Daoy (cell line): ENCODE measurements at regions not wholly inside any gene's neighbourhood (a gene's known extent, or its start where the extent isn't known, plus 50 kb on each side); places are given as distances from the start of the nearest gene placed in this dataset.
"Not testable (repeated sequence)": the region's sequence is repeated elsewhere in the genome, so short reads cannot be mapped to it uniquely, and the experiment has no call there.

Experiments
- DNase-seq: peaks from one replicate; pipeline ENCODE4 v3.0.0-alpha.2; 2015; ENCODE audit warnings: low read depth

DNA sequence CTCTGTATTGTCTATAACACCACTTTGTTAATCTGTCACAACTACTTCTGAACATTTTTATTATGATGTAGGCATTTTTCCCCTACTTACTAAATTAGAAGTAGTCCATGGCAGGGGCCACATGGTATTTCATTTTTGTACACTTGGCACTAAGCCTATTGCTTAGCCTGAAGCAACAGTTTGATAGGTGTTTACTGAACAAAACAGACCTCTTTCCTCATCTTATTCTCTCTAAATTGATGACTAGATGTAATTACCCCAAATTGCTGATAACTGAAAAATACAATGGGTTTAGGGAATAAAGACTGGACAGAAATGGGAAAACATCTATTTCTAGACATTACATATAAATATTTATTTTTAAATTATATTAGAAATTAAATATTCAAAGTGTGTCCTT, 633.8 kb downstream of the SLCO4C1 start:
- no peak for DNase-seq

DNA sequence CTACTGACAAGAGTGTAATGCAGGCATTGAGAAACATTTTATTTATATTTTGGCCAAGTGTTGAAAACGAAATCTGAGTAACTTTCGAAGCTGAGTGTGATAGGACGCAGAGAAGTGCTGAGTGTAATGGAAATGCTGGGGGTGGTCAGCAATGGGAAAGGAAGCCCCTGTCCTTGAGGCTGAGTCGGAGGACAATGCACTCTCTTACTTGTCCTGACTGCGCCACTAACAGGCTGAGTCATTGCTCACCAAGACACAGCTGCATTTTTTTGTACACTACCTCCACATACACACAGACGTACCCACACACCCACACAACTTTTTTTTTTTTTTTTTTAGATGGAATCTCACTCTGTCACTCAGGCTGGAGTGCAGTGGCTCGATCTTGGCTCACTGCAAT, 637.7 kb downstream of the SLCO4C1 start:
- DNase-seq: no peak

DNA sequence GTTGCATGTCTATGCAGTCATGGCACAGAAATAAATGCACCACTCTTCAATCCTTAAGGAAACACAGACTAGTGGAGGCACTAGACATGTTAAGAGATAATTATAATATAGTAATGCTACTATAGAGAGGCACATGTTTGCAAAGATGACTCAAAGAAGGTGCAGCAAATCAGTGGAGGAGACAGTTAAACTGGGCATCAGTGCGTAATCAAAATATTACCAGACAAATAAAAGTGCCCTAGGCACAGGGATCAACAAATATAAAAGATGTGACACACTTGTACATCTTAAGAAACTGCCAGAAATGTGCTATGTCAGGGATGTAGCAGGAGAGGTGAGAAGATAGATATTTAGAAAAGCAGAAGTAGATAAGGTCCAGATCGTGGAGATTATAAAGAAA, 642.1 kb downstream of the SLCO4C1 start:
- no peak for DNase-seq

DNA sequence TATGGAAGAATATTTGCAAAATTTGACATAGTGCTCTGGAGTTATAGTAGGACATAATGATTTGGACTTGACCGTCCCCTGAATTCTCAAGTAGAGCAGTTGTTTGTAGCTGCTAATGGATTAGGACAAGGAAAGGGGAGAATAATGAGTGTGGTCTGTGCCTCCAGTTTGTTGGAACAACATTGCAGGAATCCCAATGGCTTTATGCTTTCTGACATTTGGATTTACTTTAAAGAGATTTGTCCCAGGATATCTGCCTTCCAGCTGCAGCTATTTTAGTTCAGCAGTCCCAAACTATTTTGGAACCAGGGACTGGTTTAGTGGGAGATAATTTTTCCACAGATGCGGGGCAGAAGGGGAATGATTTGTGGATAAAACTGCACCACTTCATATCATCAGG, 648.2 kb downstream of the SLCO4C1 start:
- no peak for DNase-seq

DNA sequence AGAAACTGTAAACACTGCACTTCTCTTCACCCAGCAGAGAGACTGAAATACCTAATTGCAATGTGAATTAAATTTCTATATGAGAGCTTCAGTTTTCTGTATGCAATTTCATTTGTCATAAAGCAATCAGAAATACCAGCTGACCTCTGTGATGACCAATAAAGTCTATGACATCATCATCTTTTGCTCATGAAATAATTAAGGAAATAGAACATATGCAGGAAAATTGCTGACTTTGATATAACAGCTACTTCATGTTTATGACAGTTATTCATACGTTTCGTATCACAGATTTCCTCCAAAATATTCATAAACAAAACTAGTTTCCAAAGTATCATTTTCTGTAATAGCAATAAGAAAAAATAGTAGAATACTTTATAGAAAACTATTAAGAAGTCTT, 652.3 kb downstream of the SLCO4C1 start:
- DNase-seq: no peak

DNA sequence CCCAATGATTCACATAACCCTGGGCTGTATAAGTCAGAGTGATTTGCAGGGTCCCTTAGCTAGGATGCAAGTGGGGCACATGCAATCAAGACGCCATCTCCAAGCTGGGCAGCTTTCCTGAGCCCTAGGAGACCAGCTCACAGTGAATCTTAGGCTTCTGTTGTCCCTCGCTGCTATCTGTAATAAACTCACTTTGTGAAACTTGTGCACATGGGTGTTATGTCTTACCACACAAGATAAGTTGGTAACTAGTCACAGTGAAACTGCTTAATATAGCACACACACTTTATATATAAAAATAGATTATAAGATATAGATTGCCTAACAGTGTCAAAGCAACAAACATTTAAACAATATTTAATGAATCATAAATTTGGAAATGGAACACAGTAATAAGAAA, 658.5 kb downstream of the SLCO4C1 start:
- DNase-seq: no peak

DNA sequence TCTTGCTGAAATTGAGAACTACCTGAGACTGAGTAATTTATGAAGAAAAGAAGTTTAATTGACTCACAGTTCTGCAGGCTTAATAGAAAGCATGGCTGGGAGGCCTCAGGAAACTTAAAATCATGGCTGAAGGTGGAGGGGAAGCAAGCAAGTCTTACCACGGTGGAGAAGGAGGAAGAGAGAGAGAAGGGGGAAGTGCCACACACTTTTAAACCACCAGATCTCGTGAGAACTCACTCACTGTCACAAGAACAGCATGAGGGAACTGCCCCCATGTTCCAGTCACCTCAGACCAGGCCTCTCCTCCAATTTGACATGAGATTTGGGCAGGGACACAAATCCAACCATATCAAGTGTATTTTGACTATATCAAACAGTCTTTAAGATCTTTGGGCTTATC, 668.3 kb downstream of the SLCO4C1 start:
- DNase-seq: not testable (repeated sequence)

DNA sequence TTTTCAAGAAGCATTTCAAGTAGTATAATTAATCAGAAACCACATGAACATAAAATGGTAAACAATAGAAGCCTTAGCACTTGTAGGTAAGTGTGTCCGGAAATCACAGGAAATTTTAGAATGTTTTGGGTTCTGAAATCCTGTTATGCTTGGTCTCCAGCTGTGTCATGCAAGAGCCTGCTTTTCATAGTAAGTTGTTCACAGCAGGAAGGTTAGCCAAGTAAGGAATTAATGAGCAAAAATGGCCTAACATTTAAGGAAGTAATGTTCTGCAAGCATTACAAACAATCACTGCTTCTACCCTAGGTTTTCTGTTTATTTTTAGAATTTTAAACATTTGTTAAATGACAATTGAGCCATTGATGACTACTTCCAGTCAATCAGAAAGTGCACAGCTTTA, 669.5 kb downstream of the SLCO4C1 start:
- DNase-seq: no peak

DNA sequence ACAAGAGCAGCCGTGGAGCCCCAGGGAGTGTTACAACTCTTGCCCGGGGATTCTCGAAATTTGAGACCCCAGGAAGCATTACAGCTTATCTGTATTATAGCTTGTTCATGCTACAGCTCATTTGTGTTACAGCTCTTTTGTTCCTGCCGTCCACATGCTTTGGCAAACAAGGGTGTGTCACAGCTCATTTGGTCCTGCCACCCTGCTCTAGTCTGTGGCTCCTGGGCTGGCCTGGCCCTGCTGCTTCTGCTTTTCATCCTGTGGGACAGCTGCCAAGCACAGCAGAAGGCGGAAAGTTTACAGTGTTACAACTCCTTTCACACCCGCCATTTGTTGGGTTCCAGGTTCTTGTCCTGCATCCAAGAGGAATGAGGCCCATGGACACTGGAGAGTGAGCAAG, 685.0 kb downstream of the SLCO4C1 start:
- DNase-seq: no peak

DNA sequence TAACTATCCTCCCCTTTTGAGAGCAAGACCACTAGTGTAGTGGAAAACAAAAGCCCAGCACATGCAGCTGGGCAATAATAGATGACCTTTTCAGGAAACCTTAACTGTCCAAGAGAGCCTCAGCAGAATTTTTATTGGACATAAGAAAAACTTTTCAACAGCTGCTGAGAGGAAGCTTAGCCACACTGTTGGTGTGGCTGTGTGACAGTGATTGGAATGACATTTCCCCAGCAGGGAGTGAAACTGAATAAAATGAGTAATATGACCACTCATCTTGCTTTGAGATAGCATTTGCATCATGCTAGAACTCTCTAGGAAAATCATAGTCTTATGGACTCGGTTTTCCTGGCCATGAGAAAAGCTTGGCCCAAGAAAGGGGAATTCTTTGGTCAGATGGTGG, 687.8 kb downstream of the SLCO4C1 start:
- DNase-seq: no peak

DNA sequence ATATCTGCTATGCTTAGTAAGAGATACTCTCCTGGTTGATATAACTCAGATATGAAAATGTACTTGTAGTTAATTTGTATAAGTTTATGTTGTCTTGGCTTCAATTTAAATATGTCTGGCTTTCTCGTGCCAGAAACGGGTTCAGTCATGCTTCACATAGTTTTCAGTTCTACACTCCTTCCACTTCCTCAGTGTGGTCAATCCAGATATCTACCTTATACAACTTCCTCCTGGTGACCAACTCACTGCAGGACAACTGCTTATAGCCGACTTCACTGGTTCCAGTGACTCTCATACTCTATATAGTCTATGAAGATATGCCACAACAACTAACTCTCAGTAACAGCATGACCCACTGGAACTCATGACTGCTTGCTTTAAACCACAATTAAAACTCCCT, 690.4 kb downstream of the SLCO4C1 start:
- DNase-seq: no peak

DNA sequence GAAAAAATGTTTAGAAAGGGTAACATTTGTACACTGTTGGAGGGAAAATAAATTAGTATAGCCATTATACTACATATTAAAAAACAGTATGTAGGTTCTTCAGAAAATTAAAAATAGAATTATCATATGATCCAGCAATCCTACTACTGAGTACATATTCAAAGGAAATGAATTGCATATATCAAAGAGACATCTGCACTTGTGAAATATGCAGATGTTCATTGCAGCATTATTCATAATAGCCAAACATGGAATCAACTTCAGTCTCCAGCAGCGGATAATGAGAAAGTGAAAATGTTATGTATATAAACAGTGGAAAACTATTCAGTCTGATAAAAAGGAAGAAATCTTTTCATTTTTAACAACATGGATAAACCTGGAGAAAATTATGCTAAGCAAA, 695.5 kb downstream of the SLCO4C1 start:
- DNase-seq: no peak

DNA sequence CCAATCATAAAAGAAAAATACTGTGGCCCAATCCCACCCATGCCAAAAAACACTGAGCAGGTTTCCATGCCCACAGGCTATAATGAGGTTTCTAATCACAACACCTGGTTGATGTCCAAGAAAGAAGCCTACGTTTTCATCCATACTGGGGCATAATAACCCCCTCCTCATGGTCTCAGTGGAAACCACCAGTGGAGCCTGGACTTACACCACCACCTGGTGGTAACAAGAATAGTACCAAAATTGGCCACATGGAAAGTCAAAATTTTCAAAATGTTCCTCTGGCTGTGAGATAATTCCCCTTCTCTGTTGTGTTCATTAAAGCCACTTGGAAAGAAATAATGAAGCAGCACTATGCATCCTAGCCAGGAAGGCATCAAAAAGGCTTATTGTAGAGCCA, 687.3 kb upstream of the ST8SIA4 start:
- no peak for DNase-seq

DNA sequence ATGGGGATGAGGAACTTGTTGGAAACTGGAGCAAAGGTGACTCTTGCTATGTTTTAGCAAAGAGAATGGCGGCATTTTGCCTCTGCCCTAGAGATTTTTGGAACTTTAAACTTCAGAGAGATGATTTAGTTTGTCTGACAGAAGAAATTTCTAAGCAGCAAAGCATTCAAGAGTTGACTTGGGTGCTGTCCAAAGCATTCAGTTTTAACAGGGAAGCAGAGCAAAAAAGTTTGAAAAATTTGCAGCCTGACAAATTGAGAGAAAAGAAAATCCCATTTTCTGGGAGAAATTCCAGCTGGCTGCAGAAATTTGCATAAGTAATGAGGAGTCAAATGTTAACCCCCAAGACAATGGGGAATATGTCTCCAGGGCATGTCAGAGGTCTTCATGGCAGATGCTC, 682.3 kb upstream of the ST8SIA4 start:
- DNase-seq: no peak

DNA sequence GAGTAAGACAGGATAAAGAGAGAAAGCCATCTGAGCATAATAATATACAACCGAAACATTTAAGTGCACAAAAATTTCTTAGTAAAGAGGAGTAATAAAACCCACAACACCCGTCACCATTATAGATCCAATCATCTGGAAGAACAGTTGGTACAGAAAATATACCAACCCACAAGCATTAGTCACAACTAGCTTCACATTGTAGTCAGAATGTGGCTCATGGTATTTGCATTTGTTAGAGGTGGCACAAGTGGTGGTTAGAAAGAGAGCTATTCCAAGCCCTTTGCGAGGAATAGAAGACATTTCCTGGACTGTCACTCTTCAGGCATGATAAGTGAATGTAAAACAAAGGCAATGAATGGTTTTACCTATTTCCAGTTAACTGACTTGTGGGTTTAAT, 677.5 kb upstream of the ST8SIA4 start:
- DNase-seq: no peak

DNA sequence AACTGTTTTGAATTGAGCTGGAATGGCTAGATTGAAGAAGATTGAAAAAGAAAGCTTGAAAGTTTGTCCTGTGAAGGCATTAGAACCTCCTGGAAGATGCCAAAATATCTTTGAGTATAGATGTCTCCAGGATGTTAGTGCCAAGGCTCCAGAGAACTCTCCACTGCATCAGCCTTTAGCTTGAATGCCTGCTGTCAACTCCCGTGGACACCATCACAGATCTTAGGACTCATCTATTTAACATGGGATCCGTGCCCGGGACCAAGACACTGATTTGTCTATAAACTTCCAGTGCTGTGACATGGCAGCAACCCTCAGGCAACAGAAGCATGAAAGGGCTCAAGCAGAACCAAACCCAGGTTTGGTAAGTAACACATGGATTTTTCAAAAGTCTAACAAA, 670.9 kb upstream of the ST8SIA4 start:
- no peak for DNase-seq

DNA sequence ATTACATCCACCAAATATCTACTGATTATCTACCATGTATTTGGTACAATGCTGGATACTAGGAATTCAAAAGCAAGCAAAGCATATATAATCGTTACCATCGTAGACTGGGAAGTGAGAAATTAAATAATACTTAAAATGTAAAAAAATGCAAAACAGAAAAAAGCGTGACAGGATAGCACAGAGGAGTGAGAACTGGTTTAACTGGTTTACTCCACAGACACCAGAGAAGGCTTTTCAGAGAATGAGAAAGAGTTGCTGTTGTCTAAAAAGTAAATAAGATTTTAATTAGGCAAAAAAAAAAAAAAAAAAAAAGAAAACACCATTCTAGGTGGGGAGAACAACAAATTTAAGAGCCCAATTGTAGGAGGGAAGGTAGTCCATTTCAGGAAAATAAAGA, 657.9 kb upstream of the ST8SIA4 start:
- DNase-seq: no peak

DNA sequence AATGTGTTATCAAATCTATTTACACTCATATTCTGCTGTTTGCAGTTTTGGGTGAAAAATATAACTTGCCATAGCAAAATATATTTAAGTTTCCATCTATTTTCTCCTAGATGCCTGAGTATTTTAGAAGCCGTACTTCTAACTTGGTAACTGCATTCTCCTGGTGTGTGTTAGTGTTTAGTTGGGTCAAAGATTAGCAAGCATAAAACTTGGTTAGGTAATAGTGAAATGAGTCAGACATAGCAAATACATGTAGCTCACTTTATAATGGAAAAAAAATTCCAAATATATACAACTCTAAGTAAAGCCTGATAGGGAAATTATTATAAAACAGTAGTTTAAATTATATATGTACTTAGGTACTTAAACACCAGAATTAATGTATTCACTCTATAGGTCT, 640.7 kb upstream of the ST8SIA4 start:
- no peak for DNase-seq

DNA sequence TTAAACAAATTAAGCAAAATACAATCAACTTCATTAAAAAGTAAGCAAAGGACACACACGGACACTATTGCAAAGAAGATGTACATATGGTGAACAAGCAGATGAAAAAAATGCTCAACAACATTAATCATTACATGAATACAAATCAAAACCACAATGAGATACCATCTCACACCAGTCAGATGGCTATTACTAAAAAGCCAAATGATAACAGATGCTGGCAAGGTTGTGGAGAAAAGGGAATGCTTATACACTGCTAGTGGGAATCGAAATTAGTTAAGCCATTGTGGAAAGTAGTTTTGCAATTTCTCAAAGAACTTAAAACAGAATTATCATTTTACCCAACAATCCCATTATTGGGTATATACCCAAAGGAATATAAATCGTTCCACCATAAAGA, 636.2 kb upstream of the ST8SIA4 start:
- no peak for DNase-seq

DNA sequence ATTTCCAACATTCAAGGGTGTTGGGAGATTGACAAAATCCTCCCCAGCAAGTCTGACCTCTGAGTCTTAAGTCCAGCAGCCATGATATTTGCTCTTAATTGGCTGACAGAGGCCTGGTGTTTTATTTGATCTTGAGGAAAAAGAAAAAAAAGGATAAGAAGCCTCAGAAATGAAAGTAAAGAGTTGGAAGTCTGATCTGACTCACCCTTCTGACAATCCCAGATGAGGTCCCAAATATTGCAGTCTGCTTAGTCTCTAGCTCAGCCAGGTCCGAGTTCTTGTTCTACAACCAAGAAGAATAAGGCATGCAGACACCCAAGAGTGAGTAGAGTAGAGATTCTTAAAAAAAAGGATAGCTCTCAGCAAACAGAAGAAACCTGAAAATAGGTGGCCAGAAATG, 632.5 kb upstream of the ST8SIA4 start:
- DNase-seq: no peak

DNA sequence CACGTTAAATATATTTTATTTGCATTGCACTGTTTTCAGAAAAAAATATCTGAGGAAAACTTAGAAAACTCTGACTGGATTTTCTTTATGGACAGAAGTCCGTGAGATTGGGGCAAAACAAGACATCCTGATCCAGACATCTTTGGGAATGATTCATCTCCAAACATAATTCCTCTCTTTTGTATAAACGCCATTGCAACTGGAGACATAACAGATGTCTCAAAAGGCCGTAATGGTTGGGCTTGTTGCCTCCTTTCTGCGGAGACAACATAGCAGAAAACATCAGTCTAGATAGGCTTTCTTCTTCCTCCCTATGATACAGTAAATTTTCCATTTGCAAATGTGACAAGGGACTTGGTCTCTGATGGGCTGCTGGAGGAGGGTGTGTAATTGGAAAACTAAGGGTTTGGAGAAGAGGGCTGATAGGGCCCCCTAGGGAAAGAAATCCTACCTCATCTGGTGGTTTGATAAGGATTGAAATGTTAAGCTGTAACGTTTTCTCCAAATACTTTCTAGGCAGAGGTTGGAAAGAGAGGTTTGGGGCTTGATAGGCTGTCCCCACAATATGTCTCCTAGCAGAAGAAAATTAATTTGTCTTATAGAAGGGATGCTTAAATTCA, 631.5 kb upstream of the ST8SIA4 start:
- DNase-seq: no peak

DNA sequence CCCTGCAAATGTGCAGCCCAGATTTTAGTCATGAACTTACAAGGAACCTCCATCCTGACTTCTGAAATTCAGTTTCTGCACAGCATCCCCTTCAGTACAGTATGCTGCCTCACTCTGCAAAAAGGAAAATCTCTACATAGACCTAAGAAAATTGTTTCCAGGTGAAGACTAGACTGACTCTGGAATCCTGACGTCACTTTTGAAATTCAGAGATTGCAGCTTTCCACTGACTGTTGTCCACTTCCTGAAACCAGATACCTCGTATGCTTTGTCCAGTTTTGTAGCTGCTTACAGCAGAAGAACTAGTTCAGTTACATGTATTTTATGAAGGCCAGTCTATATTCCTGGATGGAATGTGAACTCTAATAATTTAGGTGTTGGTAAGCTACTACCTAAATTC, 629.3 kb upstream of the ST8SIA4 start:
- no peak for DNase-seq

DNA sequence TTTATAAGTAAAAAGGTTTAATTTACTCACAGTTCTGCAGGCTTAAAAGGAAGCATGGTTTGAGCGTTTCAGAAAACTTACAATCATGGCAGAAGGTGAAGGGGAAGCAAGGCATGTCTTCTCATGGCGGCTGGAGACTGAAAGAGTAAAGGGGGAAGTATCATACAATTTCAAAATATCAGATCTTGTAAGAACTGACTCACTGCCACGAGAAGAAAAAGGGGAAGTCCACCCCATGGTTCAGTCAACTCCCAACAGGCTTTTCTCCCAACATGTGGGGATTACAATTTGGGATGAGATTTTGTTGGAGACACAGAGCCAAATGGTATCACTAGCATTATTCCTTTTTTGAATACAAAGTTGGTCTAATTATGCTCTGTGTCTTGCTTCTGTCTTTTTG, 627.9 kb upstream of the ST8SIA4 start:
- no peak for DNase-seq

DNA sequence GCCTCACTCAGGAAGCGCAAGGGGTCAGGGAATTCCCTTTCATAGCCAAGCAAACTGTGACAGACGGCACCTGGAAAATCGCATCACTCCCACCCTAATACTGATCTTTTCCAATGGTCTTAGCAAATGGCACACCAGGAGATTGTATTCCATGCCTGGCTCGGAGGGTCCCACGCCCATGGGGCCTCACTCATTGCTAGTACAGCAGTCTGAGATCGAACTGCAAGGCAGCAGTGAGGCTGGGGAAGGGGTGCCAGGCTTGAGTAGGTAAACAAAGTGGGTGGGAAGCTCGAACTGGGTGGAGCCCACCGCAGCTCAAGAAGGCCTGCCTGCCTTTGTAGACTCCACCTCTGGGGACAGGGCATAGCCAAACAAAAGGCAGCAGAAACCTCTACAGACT, 626.0 kb upstream of the ST8SIA4 start:
- DNase-seq: not testable (repeated sequence)

DNA sequence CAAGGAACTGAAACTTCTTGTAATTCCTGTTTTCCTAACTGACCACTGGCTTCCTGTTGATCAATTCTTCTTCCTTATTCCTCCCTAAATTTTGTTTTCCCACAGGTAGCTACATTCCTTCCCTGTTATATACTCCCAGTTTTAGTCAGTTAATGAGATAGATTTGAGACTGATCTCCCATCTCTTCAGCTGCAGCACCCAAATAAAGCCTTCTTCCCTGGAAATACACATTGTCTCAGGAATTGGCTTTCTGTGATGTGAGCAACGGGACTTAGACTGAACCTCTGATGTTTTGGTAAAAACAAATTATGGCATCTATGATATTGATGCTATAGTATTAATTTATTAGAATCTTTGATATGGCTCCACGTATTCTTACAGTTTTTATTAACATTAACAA, 617.3 kb upstream of the ST8SIA4 start:
- no peak for DNase-seq
